ENCODE measurements at regions not wholly inside any gene's neighbourhood (a gene's known extent, or its start where the extent isn't known, plus 50 kb on each side); places are given as distances from the start of the nearest gene placed in this dataset.

DNA sequence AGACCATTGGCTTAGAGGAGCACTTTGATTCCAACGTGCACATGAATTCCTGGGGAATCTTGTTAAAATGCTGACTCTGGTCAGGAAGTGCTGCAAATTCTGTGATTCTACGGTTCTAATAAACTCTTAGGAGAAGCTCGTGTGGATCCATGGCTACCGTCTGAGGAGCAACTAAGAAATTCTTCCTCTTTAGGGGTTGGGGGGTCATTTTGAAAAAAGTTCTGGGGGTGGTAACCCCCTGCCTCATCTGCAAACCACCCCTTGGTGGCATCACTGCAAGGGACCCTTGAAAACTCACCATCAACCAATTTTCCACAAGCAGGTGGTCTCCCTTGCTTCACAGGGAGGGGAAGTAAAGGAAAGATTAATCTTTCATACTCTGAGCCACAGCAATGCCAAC is 52.2 kb upstream of the IGF1R start:
- Histone ChIP-seq H3K79me2 (ENCODE audit: insufficient read depth, low read length) (no peaks in the 10 kb centered on the region), H3K4me3 (ENCODE audit: insufficient read depth, low read length, poor library complexity, severe bottlenecking) (no peak overlapping the region), H3F3A (ENCODE audit: insufficient read depth) (no peaks in the 10 kb centered on the region), H3K27me3 (ENCODE audit: low read length) (no peaks in the 10 kb centered on the region), H3K4me2 (ENCODE audit: low read depth, low read length, poor library complexity, severe bottlenecking) (no peak overlapping the region), H3K9me2 (replicated peaks; ENCODE audit: insufficient read depth, low read length) (no peaks in the 10 kb centered on the region), H3K9ac (ENCODE audit: low read length) (no peak overlapping the region), H3K27ac (ENCODE audit: low read depth, low read length) (no peak overlapping the region), H4K20me1 (ENCODE audit: low read depth, low read length) (no peaks in the 10 kb centered on the region), H2AFZ (ENCODE audit: low read depth, low read length, severe bottlenecking) (no peak overlapping the region), H3K9me3 (ENCODE audit: insufficient read depth, low read length) (no peaks in the 10 kb centered on the region), H3K36me3 (ENCODE audit: low read length) (no peaks in the 10 kb centered on the region)
- TF ChIP-seq, protein P1, sequence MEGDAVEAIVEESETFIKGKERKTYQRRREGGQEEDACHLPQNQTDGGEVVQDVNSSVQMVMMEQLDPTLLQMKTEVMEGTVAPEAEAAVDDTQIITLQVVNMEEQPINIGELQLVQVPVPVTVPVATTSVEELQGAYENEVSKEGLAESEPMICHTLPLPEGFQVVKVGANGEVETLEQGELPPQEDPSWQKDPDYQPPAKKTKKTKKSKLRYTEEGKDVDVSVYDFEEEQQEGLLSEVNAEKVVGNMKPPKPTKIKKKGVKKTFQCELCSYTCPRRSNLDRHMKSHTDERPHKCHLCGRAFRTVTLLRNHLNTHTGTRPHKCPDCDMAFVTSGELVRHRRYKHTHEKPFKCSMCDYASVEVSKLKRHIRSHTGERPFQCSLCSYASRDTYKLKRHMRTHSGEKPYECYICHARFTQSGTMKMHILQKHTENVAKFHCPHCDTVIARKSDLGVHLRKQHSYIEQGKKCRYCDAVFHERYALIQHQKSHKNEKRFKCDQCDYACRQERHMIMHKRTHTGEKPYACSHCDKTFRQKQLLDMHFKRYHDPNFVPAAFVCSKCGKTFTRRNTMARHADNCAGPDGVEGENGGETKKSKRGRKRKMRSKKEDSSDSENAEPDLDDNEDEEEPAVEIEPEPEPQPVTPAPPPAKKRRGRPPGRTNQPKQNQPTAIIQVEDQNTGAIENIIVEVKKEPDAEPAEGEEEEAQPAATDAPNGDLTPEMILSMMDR (IDR thresholded peaks at IDR 0.05; ENCODE audit: insufficient read depth, low read length, poor library complexity, severe bottlenecking), result no peak
- TF ChIP-seq EZH2phosphoT487 (conservative IDR thresholded peaks at IDR 0.05; ENCODE audit: low read length), result no peak

DNA sequence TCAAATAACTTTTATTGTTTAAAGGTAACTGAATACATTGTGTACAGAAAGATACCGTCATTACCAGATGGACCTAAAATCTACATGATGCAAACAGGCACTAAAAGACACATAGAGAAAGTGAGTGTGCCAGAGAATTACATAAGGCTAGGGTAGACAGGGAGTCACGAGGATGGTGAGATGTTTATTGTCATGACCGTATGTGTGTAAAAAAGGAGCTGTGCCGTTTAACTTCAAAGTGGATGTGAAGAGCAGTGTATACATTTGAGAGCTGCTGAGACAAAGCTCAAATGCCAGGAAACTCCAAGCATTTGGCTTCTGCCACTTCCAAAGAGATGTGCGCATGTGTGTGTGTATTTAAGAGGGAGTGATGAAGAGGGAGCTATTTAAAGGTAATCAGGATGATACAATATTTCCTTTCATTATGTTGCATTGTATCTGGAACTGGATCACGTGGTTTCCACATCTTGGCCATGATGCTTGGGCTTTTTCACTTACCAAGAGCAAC is 51.4 kb upstream of the IGF1R start:
- Histone ChIP-seq H3K36me3 (ENCODE audit: low read length) (no peaks in the 10 kb centered on the region), H2AFZ (ENCODE audit: low read depth, low read length, severe bottlenecking) (no peak overlapping the region), H3K27me3 (ENCODE audit: low read length) (no peaks in the 10 kb centered on the region), H4K20me1 (ENCODE audit: low read depth, low read length) (no peaks in the 10 kb centered on the region), H3K9me2 (replicated peaks; ENCODE audit: insufficient read depth, low read length) (no peaks in the 10 kb centered on the region), H3F3A (ENCODE audit: insufficient read depth) (no peaks in the 10 kb centered on the region), H3K9me3 (ENCODE audit: insufficient read depth, low read length) (no peaks in the 10 kb centered on the region), H3K4me3 (ENCODE audit: insufficient read depth, low read length, poor library complexity, severe bottlenecking) (no peak overlapping the region), H3K4me2 (ENCODE audit: low read depth, low read length, poor library complexity, severe bottlenecking) (no peak overlapping the region), H3K79me2 (ENCODE audit: insufficient read depth, low read length) (no peaks in the 10 kb centered on the region), H3K27ac (ENCODE audit: low read depth, low read length) (no peak overlapping the region), H3K9ac (ENCODE audit: low read length) (no peak overlapping the region)
- no peak for TF ChIP-seq EZH2phosphoT487 (conservative IDR thresholded peaks at IDR 0.05; ENCODE audit: low read length)
- TF ChIP-seq, protein P1 (IDR thresholded peaks at IDR 0.05; ENCODE audit: insufficient read depth, low read length, poor library complexity, severe bottlenecking), result no peak

DNA sequence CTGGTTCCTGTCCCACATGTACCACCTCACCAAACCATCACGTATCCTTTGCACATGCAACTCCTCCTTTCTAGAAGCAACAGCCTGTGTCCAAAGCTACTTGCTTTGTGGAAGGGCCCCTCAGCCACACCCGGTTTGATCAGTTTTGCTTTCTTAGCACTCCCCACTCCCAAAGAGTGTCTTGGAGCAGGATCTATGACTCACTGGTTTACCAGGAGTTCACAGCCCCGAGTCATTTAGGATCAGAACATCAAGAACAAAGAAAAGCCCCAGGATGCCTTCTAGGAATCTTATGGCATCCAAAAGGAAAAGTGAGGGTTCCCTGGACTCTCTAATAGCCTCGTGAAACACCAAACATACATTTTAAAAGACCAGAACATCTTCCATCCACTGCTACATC is 50.7 kb upstream of the IGF1R start:
- Histone ChIP-seq H3K27me3 (ENCODE audit: low read length) (no peaks in the 10 kb centered on the region), H3K4me3 (ENCODE audit: insufficient read depth, low read length, poor library complexity, severe bottlenecking) (no peak overlapping the region), H3F3A (ENCODE audit: insufficient read depth) (no peaks in the 10 kb centered on the region), H2AFZ (ENCODE audit: low read depth, low read length, severe bottlenecking) (no peak overlapping the region), H3K4me2 (ENCODE audit: low read depth, low read length, poor library complexity, severe bottlenecking) (no peak overlapping the region), H3K9me2 (replicated peaks; ENCODE audit: insufficient read depth, low read length) (no peaks in the 10 kb centered on the region), H3K9me3 (ENCODE audit: insufficient read depth, low read length) (no peaks in the 10 kb centered on the region), H3K79me2 (ENCODE audit: insufficient read depth, low read length) (no peaks in the 10 kb centered on the region), H3K27ac (ENCODE audit: low read depth, low read length) (no peak overlapping the region), H3K9ac (ENCODE audit: low read length) (no peak overlapping the region), H3K36me3 (ENCODE audit: low read length) (no peaks in the 10 kb centered on the region), H4K20me1 (ENCODE audit: low read depth, low read length) (no peaks in the 10 kb centered on the region)
- no peak for TF ChIP-seq EZH2phosphoT487 (conservative IDR thresholded peaks at IDR 0.05; ENCODE audit: low read length)
- TF ChIP-seq, protein P1 (IDR thresholded peaks at IDR 0.05; ENCODE audit: insufficient read depth, low read length, poor library complexity, severe bottlenecking), result no peak
